H9 (cell line): ENCODE measurements at regions not wholly inside any gene's neighbourhood (a gene's known extent, or its start where the extent isn't known, plus 50 kb on each side); places are given as distances from the start of the nearest gene placed in this dataset.

Experiments used
- DNase-seq: peaks from one replicate; pipeline ENCODE4 v3.0.0-alpha.2; 2017
- H2AFZ ChIP-seq: one replicate; pipeline ENCODE4 v1.6.1; 2013; ENCODE audit warnings: mild to moderate bottlenecking, low read length, control low read depth, moderate library complexity
- H2AK5ac ChIP-seq: 2 replicates; pipeline ENCODE4 v1.6.1; 2013; ENCODE audit warnings: low read length, control low read depth, mixed read lengths; ENCODE audit not compliant: insufficient read length
- H2BK120ac ChIP-seq: one replicate; pipeline ENCODE4 v1.6.1; 2013; ENCODE audit warnings: low read depth, mild to moderate bottlenecking, low read length, control low read depth, inconsistent platforms; ENCODE audit not compliant: poor library complexity, severe bottlenecking
- H2BK12ac ChIP-seq: 2 replicates; pipeline ENCODE4 v1.6.1; 2013; ENCODE audit warnings: low read length, control low read depth, mixed read lengths, low read depth; ENCODE audit not compliant: insufficient read length
- H2BK15ac ChIP-seq: 2 replicates; pipeline ENCODE4 v1.6.1; 2013; ENCODE audit warnings: low read depth, low read length, control low read depth
- H2BK20ac ChIP-seq: one replicate; pipeline ENCODE4 v1.6.1; 2013; ENCODE audit warnings: low read depth, mild to moderate bottlenecking, low read length, control low read depth, inconsistent platforms; ENCODE audit not compliant: poor library complexity, severe bottlenecking
- H2BK5ac ChIP-seq: 2 replicates; pipeline ENCODE4 v1.6.1; 2013; ENCODE audit warnings: low read length, control low read depth, mixed read lengths; ENCODE audit not compliant: insufficient read length
- H3K14ac ChIP-seq: 2 replicates; pipeline ENCODE4 v1.6.1; 2013; ENCODE audit warnings: low read length, control low read depth; ENCODE audit not compliant: insufficient read depth
- H3K18ac ChIP-seq: 2 replicates; pipeline ENCODE4 v1.6.1; 2013; ENCODE audit warnings: low read depth, mild to moderate bottlenecking, mixed read lengths, low read length, control low read depth; ENCODE audit not compliant: insufficient read length
- H3K23ac ChIP-seq: 2 replicates; pipeline ENCODE4 v1.6.1; 2013; ENCODE audit warnings: low read length, control low read depth, mixed read lengths, low read depth; ENCODE audit not compliant: insufficient read length
- H3K23me2 ChIP-seq: 2 replicates; pipeline ENCODE4 v1.6.1; 2013; ENCODE audit warnings: low read depth, mild to moderate bottlenecking, mixed read lengths, low read length, control low read depth; ENCODE audit not compliant: insufficient read length, poor library complexity, severe bottlenecking
- H3K27ac ChIP-seq: 2 replicates; pipeline ENCODE4 v1.5.1; 2013; ENCODE audit warnings: low read length, control low read depth, mixed read lengths, low read depth; ENCODE audit not compliant: insufficient read length
- H3K27me3 ChIP-seq: 2 replicates; pipeline ENCODE4 v1.6.1; 2013; ENCODE audit warnings: low read length, control low read depth, inconsistent platforms; ENCODE audit not compliant: insufficient read depth
- H3K4ac ChIP-seq: 2 replicates; pipeline ENCODE4 v1.6.1; 2013; ENCODE audit warnings: low read depth, mild to moderate bottlenecking, control low read depth, inconsistent platforms, low read length, moderate library complexity
- H3K4me1 ChIP-seq: 2 replicates; pipeline ENCODE4 v1.6.1; 2013; ENCODE audit warnings: low read length, control low read depth, inconsistent platforms; ENCODE audit not compliant: insufficient read depth
- H3K4me2 ChIP-seq: 2 replicates; pipeline ENCODE4 v1.6.1; 2013; ENCODE audit warnings: low read length, control low read depth, mixed read lengths; ENCODE audit not compliant: insufficient read length, insufficient read depth
- H3K56ac ChIP-seq: 2 replicates; pipeline ENCODE4 v1.6.1; 2013; ENCODE audit warnings: low read depth, mild to moderate bottlenecking, mixed read lengths, low read length, control low read depth; ENCODE audit not compliant: insufficient read length
- H3K79me1 ChIP-seq: 2 replicates; pipeline ENCODE4 v1.6.1; 2013; ENCODE audit warnings: low read depth, mild to moderate bottlenecking, moderate library complexity, low read length, control low read depth, inconsistent platforms; ENCODE audit not compliant: insufficient read depth, poor library complexity, severe bottlenecking
- H3K79me2 ChIP-seq: 2 replicates; pipeline ENCODE4 v1.6.1; 2013; ENCODE audit warnings: low read length, control low read depth, inconsistent platforms; ENCODE audit not compliant: insufficient read depth
- H3K9ac ChIP-seq: 2 replicates; pipeline ENCODE4 v1.6.1; 2013; ENCODE audit warnings: low read length, control low read depth, mixed read lengths; ENCODE audit not compliant: insufficient read length; ENCODE audit errors: extremely low read depth
- H3K9me3 ChIP-seq: one replicate; pipeline ENCODE4 v1.6.1; 2013; ENCODE audit warnings: low read depth, low read length, inconsistent platforms; ENCODE audit not compliant: control insufficient read depth
- H3T11ph ChIP-seq: one replicate; pipeline ENCODE4 v1.6.1; 2013; ENCODE audit warnings: mild to moderate bottlenecking, low read length, control low read depth, inconsistent platforms
- H4K20me1 ChIP-seq: one replicate; pipeline ENCODE4 v1.6.1; 2013; ENCODE audit not compliant: control insufficient read depth, insufficient read length, insufficient read depth
- H4K5ac ChIP-seq: 2 replicates; pipeline ENCODE4 v1.6.1; 2013; ENCODE audit warnings: low read depth, mild to moderate bottlenecking, mixed read lengths, low read length, control low read depth; ENCODE audit not compliant: insufficient read length
- H4K8ac ChIP-seq: replicated peaks from 2 replicates; pipeline ENCODE4 v1.6.1; 2013; ENCODE audit warnings: low read length, control low read depth, mixed read lengths, low read depth; ENCODE audit not compliant: insufficient read length
- H4K91ac ChIP-seq: 2 replicates; pipeline ENCODE4 v1.6.1; 2013; ENCODE audit warnings: low read depth, mild to moderate bottlenecking, moderate library complexity, mixed read lengths, low read length, control low read depth; ENCODE audit not compliant: insufficient read length
- H3K27ac Mint-ChIP-seq, 3 experiments: 2 replicates in 2 of 3; 3 replicates in 1 of 3; pipeline ENCODE4 v1.8.0; 2020 to 2021; ENCODE audit warnings: mixed read lengths in 3 of 3, mild to moderate bottlenecking in 1 of 3, moderate library complexity in 1 of 3
- H3K27me3 Mint-ChIP-seq: 2 replicates; pipeline ENCODE4 v1.8.0; 2021; ENCODE audit warnings: low read depth, mild to moderate bottlenecking, moderate library complexity, mixed read lengths
- H3K36me3 Mint-ChIP-seq, 3 experiments: 2 replicates in 2 of 3; 3 replicates in 1 of 3; pipeline ENCODE4 v1.8.0; 2020 to 2021; ENCODE audit warnings: low read depth in 3 of 3, mixed read lengths in 3 of 3; ENCODE audit not compliant: insufficient read depth in 1 of 3
- H3K4me1 Mint-ChIP-seq, 2 experiments: 2 replicates each; pipeline ENCODE4 v1.8.0; 2020; ENCODE audit warnings: mixed read lengths in 2 of 2
- H3K4me3 Mint-ChIP-seq, 2 experiments: 2 replicates in 1 of 2; 3 replicates in 1 of 2; pipeline ENCODE4 v1.8.0; 2020 to 2021; ENCODE audit warnings: mild to moderate bottlenecking in 2 of 2, mixed read lengths in 2 of 2, moderate library complexity in 1 of 2
- H3K9me3 Mint-ChIP-seq, 2 experiments: 2 replicates in 1 of 2; 3 replicates in 1 of 2; pipeline ENCODE4 v1.8.0; 2020; ENCODE audit warnings: mild to moderate bottlenecking in 2 of 2, mixed read lengths in 2 of 2, moderate library complexity in 1 of 2
- WGBS: extraction: QIAGEN DNeasy Blood & Tissue Kit; methylation state at CpG from one replicate; pipeline ENCODE4 v1.1.7; 2013; ENCODE audit warnings: missing lambda C conversion rate, low lambda C conversion rate, mixed read lengths; ENCODE audit not compliant: insufficient read length; ENCODE audit errors: extremely low coverage; 5-methylcytosine and 5-hydroxymethylcytosine counted together
- TF ChIP-seq, protein P1 (sequence below): fragments of 200-600 bp; sonication (generic); conservative IDR thresholded peaks from 3 replicates; pipeline ENCODE4 v1.8.0; 2021; ENCODE audit warnings: antibody characterized with exemption, mild to moderate bottlenecking

- H3K27me3 ChIP-seq: no peaks in the 10 kb centered on the region
- no peak overlapping the region for H3K4me2 ChIP-seq
- no peak overlapping the region for H2BK15ac ChIP-seq
- no peak overlapping the region for H4K91ac ChIP-seq
- H3K4me3 Mint-ChIP-seq: no peak overlapping the region
- H3K36me3 Mint-ChIP-seq: no peaks in the 10 kb centered on the region
- no peak overlapping the region for H3K27ac Mint-ChIP-seq
- H2BK5ac ChIP-seq: no peak overlapping the region
- no peak overlapping the region for H3K14ac ChIP-seq
- H3K4me1 Mint-ChIP-seq: peaks cover 14 to 22% of the 10 kb centered on the region in 2 experiments
- H3K79me1 ChIP-seq: no peaks in the 10 kb centered on the region
- no peaks in the 10 kb centered on the region for H3K9me3 ChIP-seq
- TF ChIP-seq, protein P1, sequence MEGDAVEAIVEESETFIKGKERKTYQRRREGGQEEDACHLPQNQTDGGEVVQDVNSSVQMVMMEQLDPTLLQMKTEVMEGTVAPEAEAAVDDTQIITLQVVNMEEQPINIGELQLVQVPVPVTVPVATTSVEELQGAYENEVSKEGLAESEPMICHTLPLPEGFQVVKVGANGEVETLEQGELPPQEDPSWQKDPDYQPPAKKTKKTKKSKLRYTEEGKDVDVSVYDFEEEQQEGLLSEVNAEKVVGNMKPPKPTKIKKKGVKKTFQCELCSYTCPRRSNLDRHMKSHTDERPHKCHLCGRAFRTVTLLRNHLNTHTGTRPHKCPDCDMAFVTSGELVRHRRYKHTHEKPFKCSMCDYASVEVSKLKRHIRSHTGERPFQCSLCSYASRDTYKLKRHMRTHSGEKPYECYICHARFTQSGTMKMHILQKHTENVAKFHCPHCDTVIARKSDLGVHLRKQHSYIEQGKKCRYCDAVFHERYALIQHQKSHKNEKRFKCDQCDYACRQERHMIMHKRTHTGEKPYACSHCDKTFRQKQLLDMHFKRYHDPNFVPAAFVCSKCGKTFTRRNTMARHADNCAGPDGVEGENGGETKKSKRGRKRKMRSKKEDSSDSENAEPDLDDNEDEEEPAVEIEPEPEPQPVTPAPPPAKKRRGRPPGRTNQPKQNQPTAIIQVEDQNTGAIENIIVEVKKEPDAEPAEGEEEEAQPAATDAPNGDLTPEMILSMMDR: no peak
- no peak overlapping the region for H3K27ac ChIP-seq
- no peak for DNase-seq
- H3K23ac ChIP-seq: no peak overlapping the region
- H4K5ac ChIP-seq: no peak overlapping the region
- H3K56ac ChIP-seq: no peak overlapping the region
- no peaks in the 10 kb centered on the region for H3K23me2 ChIP-seq
- no peak overlapping the region for H2BK120ac ChIP-seq
- no peaks in the 10 kb centered on the region for H3K4me1 ChIP-seq
- H3K18ac ChIP-seq: no peak overlapping the region
- WGBS: no CpG with 5 or more reads among the region's 1 CpG
- no peak overlapping the region for H4K8ac ChIP-seq
- no peak overlapping the region for H2BK20ac ChIP-seq
- no peaks in the 10 kb centered on the region; the same call in 1 of the 2 replicates for H3K27me3 Mint-ChIP-seq
- H2AK5ac ChIP-seq: no peak overlapping the region
- no peak overlapping the region for H3K4ac ChIP-seq
- H3K9ac ChIP-seq: no peak overlapping the region
- H3T11ph ChIP-seq: no peak overlapping the region
- H2BK12ac ChIP-seq: no peak overlapping the region
- H2AFZ ChIP-seq: no peak overlapping the region
- no peaks in the 10 kb centered on the region for H3K9me3 Mint-ChIP-seq
- H3K79me2 ChIP-seq: no peaks in the 10 kb centered on the region
- H4K20me1 ChIP-seq: no peaks in the 10 kb centered on the region
These were observed 290.0 kb downstream of the MZT1 start for GRCh38 chr13:72437458-72437857.
